SK-N-SH (cell line): ENCODE measurements at regions not wholly inside any gene's neighbourhood (a gene's known extent, or its start where the extent isn't known, plus 50 kb on each side); places are given as distances from the start of the nearest gene placed in this dataset.

Experiments
- ELF1 ChIP-seq: IDR thresholded peaks from 2 replicates; pipeline ENCODE4 v1.4.0; 2012
- EP300 ChIP-seq, 2 experiments: IDR thresholded peaks; 2 replicates each; pipeline versions ENCODE4 v1.4.0 to v1.6.1; 2012; ENCODE audit warnings: borderline replicate concordance in 1 of 2, low read depth in 1 of 2, low read length in 1 of 2
- FOXM1 ChIP-seq: IDR thresholded peaks from 2 replicates; pipeline ENCODE4 v1.4.0; 2012; ENCODE audit warnings: low read depth, mild to moderate bottlenecking
- GATA2 ChIP-seq: sonication (generic); formaldehyde crosslinking; IDR thresholded peaks from 2 replicates; pipeline ENCODE4 v1.5.0; 2020; ENCODE audit warnings: mild to moderate bottlenecking, missing genetic modification reagents
- POLR2AphosphoS5 ChIP-seq: IDR thresholded peaks from 2 replicates; pipeline ENCODE4 v1.6.1; 2012; ENCODE audit warnings: low read depth, low read length
- RCOR1 ChIP-seq: fragments of 150-350 bp; IDR thresholded peaks from 2 replicates; pipeline ENCODE4 v1.6.1; 2017; ENCODE audit warnings: antibody characterized with exemption, low read length
- SMC3 ChIP-seq: IDR thresholded peaks from 2 replicates; pipeline ENCODE4 v1.6.1; 2012; ENCODE audit warnings: low read depth, low read length, improper control_type of control experiment
- TEAD4 ChIP-seq: IDR thresholded peaks from 2 replicates; pipeline ENCODE4 v1.4.0; 2012; ENCODE audit warnings: mild to moderate bottlenecking, borderline replicate concordance; ENCODE audit not compliant: insufficient read depth
- YY1 ChIP-seq: IDR thresholded peaks from 2 replicates; pipeline ENCODE4 v1.4.0; 2012; ENCODE audit warnings: low read depth, mild to moderate bottlenecking
- TF ChIP-seq, protein P1 (sequence below): IDR thresholded peaks from 2 replicates; pipeline ENCODE4 v1.4.0; 2012; ENCODE audit warnings: low read depth, borderline replicate concordance
- TF ChIP-seq, protein P2 (sequence below): fragments of 200-600 bp; sonication (generic); IDR thresholded peaks from 2 replicates; pipeline ENCODE4 v1.6.1; 2017; ENCODE audit warnings: antibody characterized with exemption, mild to moderate bottlenecking, moderate library complexity
- TF ChIP-seq, protein P3 (sequence below): fragments of 150-350 bp; IDR thresholded peaks from 2 replicates; pipeline ENCODE4 v1.6.1; 2017; ENCODE audit warnings: antibody characterized with exemption, low read length, low read depth, borderline replicate concordance

DNA sequence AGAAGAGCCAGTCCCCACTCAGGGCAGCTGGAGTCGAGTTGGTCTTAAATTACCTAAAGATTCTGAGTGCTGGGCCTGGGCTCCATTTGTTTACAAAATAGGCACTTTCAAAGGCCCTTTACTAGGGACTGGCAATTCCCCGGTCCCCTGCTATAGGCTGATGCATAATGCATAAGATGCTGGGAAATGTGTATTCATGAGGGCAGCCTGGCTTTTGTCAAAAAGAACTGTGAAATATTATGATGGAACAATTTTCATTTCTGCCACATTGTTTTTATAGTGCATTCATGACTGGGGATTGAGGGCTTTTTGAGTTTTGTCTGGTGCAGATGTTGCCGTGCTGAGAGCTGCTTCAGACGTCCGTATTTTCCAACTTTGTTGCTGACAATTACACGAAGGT is 617.0 kb upstream of the CDH5 start:
- TF ChIP-seq, protein P1, sequence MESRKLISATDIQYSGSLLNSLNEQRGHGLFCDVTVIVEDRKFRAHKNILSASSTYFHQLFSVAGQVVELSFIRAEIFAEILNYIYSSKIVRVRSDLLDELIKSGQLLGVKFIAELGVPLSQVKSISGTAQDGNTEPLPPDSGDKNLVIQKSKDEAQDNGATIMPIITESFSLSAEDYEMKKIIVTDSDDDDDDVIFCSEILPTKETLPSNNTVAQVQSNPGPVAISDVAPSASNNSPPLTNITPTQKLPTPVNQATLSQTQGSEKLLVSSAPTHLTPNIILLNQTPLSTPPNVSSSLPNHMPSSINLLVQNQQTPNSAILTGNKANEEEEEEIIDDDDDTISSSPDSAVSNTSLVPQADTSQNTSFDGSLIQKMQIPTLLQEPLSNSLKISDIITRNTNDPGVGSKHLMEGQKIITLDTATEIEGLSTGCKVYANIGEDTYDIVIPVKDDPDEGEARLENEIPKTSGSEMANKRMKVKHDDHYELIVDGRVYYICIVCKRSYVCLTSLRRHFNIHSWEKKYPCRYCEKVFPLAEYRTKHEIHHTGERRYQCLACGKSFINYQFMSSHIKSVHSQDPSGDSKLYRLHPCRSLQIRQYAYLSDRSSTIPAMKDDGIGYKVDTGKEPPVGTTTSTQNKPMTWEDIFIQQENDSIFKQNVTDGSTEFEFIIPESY, result no peak
- TF ChIP-seq, protein P2, sequence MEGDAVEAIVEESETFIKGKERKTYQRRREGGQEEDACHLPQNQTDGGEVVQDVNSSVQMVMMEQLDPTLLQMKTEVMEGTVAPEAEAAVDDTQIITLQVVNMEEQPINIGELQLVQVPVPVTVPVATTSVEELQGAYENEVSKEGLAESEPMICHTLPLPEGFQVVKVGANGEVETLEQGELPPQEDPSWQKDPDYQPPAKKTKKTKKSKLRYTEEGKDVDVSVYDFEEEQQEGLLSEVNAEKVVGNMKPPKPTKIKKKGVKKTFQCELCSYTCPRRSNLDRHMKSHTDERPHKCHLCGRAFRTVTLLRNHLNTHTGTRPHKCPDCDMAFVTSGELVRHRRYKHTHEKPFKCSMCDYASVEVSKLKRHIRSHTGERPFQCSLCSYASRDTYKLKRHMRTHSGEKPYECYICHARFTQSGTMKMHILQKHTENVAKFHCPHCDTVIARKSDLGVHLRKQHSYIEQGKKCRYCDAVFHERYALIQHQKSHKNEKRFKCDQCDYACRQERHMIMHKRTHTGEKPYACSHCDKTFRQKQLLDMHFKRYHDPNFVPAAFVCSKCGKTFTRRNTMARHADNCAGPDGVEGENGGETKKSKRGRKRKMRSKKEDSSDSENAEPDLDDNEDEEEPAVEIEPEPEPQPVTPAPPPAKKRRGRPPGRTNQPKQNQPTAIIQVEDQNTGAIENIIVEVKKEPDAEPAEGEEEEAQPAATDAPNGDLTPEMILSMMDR, result no peak
- TF ChIP-seq FOXM1 (no peak), RCOR1 (no peak), SMC3 (no peak), ELF1 (no peak), YY1 (no peak), GATA2 (CRISPR knock-in tag) (no peak), EP300 (IDR thresholded peaks at IDR 0.05; ENCODE audit: borderline replicate concordance in 1 of 2, low read depth in 1 of 2, low read length in 1 of 2) (no peak), POLR2AphosphoS5 (no peak), TEAD4 (no peak)
- TF ChIP-seq, protein P3, sequence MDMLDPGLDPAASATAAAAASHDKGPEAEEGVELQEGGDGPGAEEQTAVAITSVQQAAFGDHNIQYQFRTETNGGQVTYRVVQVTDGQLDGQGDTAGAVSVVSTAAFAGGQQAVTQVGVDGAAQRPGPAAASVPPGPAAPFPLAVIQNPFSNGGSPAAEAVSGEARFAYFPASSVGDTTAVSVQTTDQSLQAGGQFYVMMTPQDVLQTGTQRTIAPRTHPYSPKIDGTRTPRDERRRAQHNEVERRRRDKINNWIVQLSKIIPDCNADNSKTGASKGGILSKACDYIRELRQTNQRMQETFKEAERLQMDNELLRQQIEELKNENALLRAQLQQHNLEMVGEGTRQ, result no peak
